H1 (cell line): ENCODE measurements at regions not wholly inside any gene's neighbourhood (a gene's known extent, or its start where the extent isn't known, plus 50 kb on each side); places are given as distances from the start of the nearest gene placed in this dataset.

ENCODE experiments used
- CTCF ChIA-PET: fragments of 300-600 bp; sonication (Branson Sonifier 250); formaldehyde crosslinking; loops from one replicate; lab custom pipeline; 2021; ENCODE audit not compliant: partially characterized antibody; lab: Charles Lee
- POLR2A ChIA-PET: fragments of 300-600 bp; sonication (Branson Sonifier 250); formaldehyde crosslinking; loops from one replicate; lab custom pipeline; 2021; ENCODE audit warnings: inconsistent platforms; ENCODE audit not compliant: partially characterized antibody; lab: Charles Lee
- DNase-seq, 2 experiments: peaks; one replicate each; pipeline versions ENCODE4 v3.0.0 to v3.0.0-alpha.2; 2010 to 2022; ENCODE audit warnings: low spot score in 2 of 2, low read depth in 1 of 2, mixed read lengths in 1 of 2
- FAIRE-seq: peaks from 2 replicates; lab custom pipeline; 2011; peaks lifted over from hg19 to GRCh38; lab: Jason Lieb, UNC
- H2AFZ ChIP-seq: 2 replicates; pipeline ENCODE4 v1.8.1; 2012; ENCODE audit warnings: low read length, inconsistent platforms
- H2AK5ac ChIP-seq: 2 replicates; pipeline ENCODE4 v1.6.1; 2013; ENCODE audit warnings: low read depth, low read length
- H2BK120ac ChIP-seq: replicated peaks from 2 replicates; pipeline ENCODE3; 2013; ENCODE audit warnings: low read depth, low read length, inconsistent platforms
- H2BK12ac ChIP-seq: 2 replicates; pipeline ENCODE4 v1.6.1; 2013; ENCODE audit warnings: low read depth, low read length
- H2BK15ac ChIP-seq: 2 replicates; pipeline ENCODE4 v1.6.1; 2013; ENCODE audit warnings: low read length
- H2BK20ac ChIP-seq: 2 replicates; pipeline ENCODE4 v1.6.1; 2013; ENCODE audit warnings: low read length
- H2BK5ac ChIP-seq: 2 replicates; pipeline ENCODE4 v1.6.1; 2013; ENCODE audit warnings: low read depth, low read length
- H3K14ac ChIP-seq: 2 replicates; pipeline ENCODE4 v1.6.1; 2013; ENCODE audit warnings: inconsistent platforms; ENCODE audit not compliant: insufficient read length
- H3K18ac ChIP-seq: 2 replicates; pipeline ENCODE4 v1.6.1; 2013; ENCODE audit warnings: low read length; ENCODE audit errors: extremely low read depth
- H3K23ac ChIP-seq: 2 replicates; pipeline ENCODE4 v1.6.1; 2013; ENCODE audit warnings: inconsistent platforms; ENCODE audit not compliant: insufficient read length
- H3K23me2 ChIP-seq: 2 replicates; pipeline ENCODE4 v1.6.1; 2013; ENCODE audit warnings: low read depth, low read length
- H3K27ac ChIP-seq: 2 replicates; pipeline ENCODE4 v1.6.1; 2011; ENCODE audit warnings: low read depth, low read length, inconsistent platforms
- H3K27me3 ChIP-seq, 4 experiments: replicated peaks in 1 of 4; 1 replicate in 1 of 4; 2 replicates in 3 of 4; pipeline versions ENCODE4 v1.6.1 to v1.8.1; 2011 to 2013; ENCODE audit warnings: low read length in 3 of 4, mild to moderate bottlenecking in 3 of 4, inconsistent platforms in 2 of 4, mixed read lengths in 2 of 4, moderate library complexity in 1 of 4; ENCODE audit not compliant: control insufficient read depth in 3 of 4, insufficient read depth in 3 of 4; ENCODE audit errors: extremely low read depth in 1 of 4
- H3K36me3 ChIP-seq, 4 experiments: 2 replicates each; pipeline versions ENCODE4 v1.6.1 to v1.8.1; 2011 to 2013; ENCODE audit warnings: mild to moderate bottlenecking in 4 of 4, low read length in 3 of 4, moderate library complexity in 2 of 4, control low read depth in 1 of 4, inconsistent platforms in 1 of 4; ENCODE audit not compliant: insufficient read depth in 4 of 4, control insufficient read depth in 2 of 4
- H3K4ac ChIP-seq: replicated peaks from 2 replicates; pipeline ENCODE3; 2013; ENCODE audit warnings: low read length, low read depth, mixed read lengths, inconsistent platforms; ENCODE audit not compliant: insufficient read length
- H3K4me1 ChIP-seq, 4 experiments: replicated peaks in 1 of 4; 1 replicate in 1 of 4; 2 replicates in 3 of 4; pipeline versions ENCODE4 v1.6.1 to v1.8.1; 2011 to 2013; ENCODE audit warnings: low read length in 3 of 4, inconsistent platforms in 2 of 4, mixed read lengths in 1 of 4; ENCODE audit not compliant: insufficient read depth in 4 of 4, control insufficient read depth in 3 of 4
- H3K4me2 ChIP-seq, 2 experiments: 2 replicates each; pipeline versions ENCODE4 v1.6.1 to v1.8.1; 2011 to 2013; ENCODE audit warnings: low read depth in 2 of 2, low read length in 2 of 2, control low read depth in 1 of 2, inconsistent platforms in 1 of 2, mild to moderate bottlenecking in 1 of 2; ENCODE audit not compliant: insufficient read depth in 1 of 2
- H3K4me3 ChIP-seq, 4 experiments: fragments of 200-600, 300-600 bp in 1 of 4; sonication (generic), shearing (Covaris generic), sonication (Bioruptor Twin) in 1 of 4; 2 replicates each; pipeline versions ENCODE4 v1.5.1 to v1.8.1; 2011 to 2016; ENCODE audit warnings: low read length in 4 of 4, low read depth in 3 of 4, control low read depth in 2 of 4, inconsistent platforms in 2 of 4, mild to moderate bottlenecking in 2 of 4, mixed read lengths in 1 of 4, moderate library complexity in 1 of 4; ENCODE audit not compliant: insufficient read depth in 2 of 4; ENCODE audit errors: extremely low read depth in 1 of 4
- H3K56ac ChIP-seq: replicated peaks from 2 replicates; pipeline ENCODE3; 2013; ENCODE audit warnings: low read depth, mild to moderate bottlenecking, mixed read lengths, low read length, inconsistent platforms; ENCODE audit not compliant: insufficient read length
- H3K79me1 ChIP-seq: 2 replicates; pipeline ENCODE4 v1.6.1; 2013; ENCODE audit warnings: low read depth, low read length, control low read depth
- H3K79me2 ChIP-seq, 2 experiments: 2 replicates each; pipeline versions ENCODE4 v1.6.1 to v1.8.1; 2012 to 2013; ENCODE audit warnings: low read length in 2 of 2, mild to moderate bottlenecking in 2 of 2, inconsistent platforms in 1 of 2; ENCODE audit not compliant: insufficient read depth in 2 of 2, control insufficient read depth in 1 of 2
- H3K9ac ChIP-seq, 4 experiments: replicated peaks in 1 of 4; 1 replicate in 1 of 4; 2 replicates in 3 of 4; pipeline versions ENCODE4 v1.6.1 to v1.8.1; 2011 to 2013; ENCODE audit warnings: low read depth in 3 of 4, low read length in 3 of 4, control low read depth in 2 of 4, mild to moderate bottlenecking in 2 of 4, moderate library complexity in 2 of 4, inconsistent platforms in 1 of 4; ENCODE audit errors: extremely low read depth in 1 of 4
- H3K9me3 ChIP-seq, 2 experiments: 2 replicates each; pipeline versions ENCODE4 v1.6.1 to v1.8.1; 2012 to 2013; ENCODE audit warnings: mild to moderate bottlenecking in 2 of 2, moderate library complexity in 2 of 2, control low read depth in 1 of 2, inconsistent platforms in 1 of 2, low read depth in 1 of 2, low read length in 1 of 2, mixed read lengths in 1 of 2; ENCODE audit not compliant: insufficient read depth in 2 of 2
- H4K20me1 ChIP-seq, 2 experiments: replicated peaks in 1 of 2; 2 replicates each; pipeline versions ENCODE3 to v1.8.1; 2011 to 2013; ENCODE audit warnings: inconsistent platforms in 2 of 2, low read length in 2 of 2, mild to moderate bottlenecking in 1 of 2; ENCODE audit not compliant: insufficient read depth in 2 of 2, control insufficient read depth in 1 of 2
- H4K5ac ChIP-seq: 2 replicates; pipeline ENCODE4 v1.6.1; 2013; ENCODE audit warnings: low read length, low read depth, mixed read lengths, inconsistent platforms; ENCODE audit not compliant: insufficient read length
- H4K8ac ChIP-seq: 2 replicates; pipeline ENCODE4 v1.8.0; 2013; ENCODE audit warnings: mild to moderate bottlenecking, moderate library complexity, low read length, inconsistent platforms; ENCODE audit not compliant: insufficient read depth; ENCODE audit errors: extremely low read depth
- H4K91ac ChIP-seq: replicated peaks from 2 replicates; pipeline ENCODE3; 2013; ENCODE audit warnings: low read length, mixed read lengths, inconsistent platforms; ENCODE audit not compliant: insufficient read length
- CBX5 ChIP-seq: fragments of 300-800, 300-1000 bp; sonication (generic); IDR thresholded peaks from 2 replicates; pipeline ENCODE4 v1.7.1; 2016; ENCODE audit warnings: antibody characterized with exemption, low read length, low read depth
- CEBPB ChIP-seq: IDR thresholded peaks from 2 replicates; pipeline ENCODE4 v1.6.1; 2012; ENCODE audit warnings: low read depth, low read length
- POU5F1 ChIP-seq: IDR thresholded peaks from 2 replicates; pipeline ENCODE4 v1.6.1; 2011; ENCODE audit warnings: low read depth, mild to moderate bottlenecking, low read length, moderate library complexity
- WGBS, 2 experiments: shearing (Covaris generic) in 1 of 2; methylation state at CpG; one replicate each; pipeline versions ENCODE4 v1.1.6 to v1.1.7; 2013 to 2015; ENCODE audit warnings: low lambda C conversion rate in 2 of 2, mixed read lengths in 2 of 2, inconsistent platforms in 1 of 2, low coverage in 1 of 2, missing lambda C conversion rate in 1 of 2; ENCODE audit not compliant: insufficient replicate concordance in 2 of 2, insufficient coverage in 1 of 2, insufficient read length in 1 of 2; ENCODE audit errors: extremely low coverage in 1 of 2, missing lambda C conversion rate in 1 of 2; 5-methylcytosine and 5-hydroxymethylcytosine counted together

DNA sequence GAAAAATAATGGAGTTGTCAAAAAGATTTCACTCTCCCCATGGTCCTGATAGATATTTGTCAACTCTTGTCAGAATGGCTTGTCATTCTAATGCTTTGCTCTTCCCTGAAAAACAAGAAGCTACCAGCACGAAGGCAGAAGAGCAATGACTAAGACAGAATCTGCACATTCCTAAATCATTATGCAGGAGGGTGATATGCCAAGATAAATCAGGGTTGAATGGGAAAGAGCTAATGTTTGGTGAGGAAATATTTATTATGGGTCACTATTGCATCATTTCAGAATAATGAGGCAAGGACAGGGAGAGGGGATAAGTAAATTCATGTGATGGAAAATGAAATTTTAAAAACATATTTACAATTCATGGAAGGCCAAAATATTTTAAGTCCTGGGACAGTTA lies 297.5 kb upstream of the XYLT1 start:
- Histone ChIP-seq H4K20me1 (no peaks in the 10 kb centered on the region), H3K27ac (no peak overlapping the region), H3K4me1 (no peaks in the 10 kb centered on the region), H2BK12ac (no peak overlapping the region), H3K18ac (no peak overlapping the region), H3K14ac (no peak overlapping the region), H3K27me3 (no peaks in the 10 kb centered on the region), H3K79me1 (no peaks in the 10 kb centered on the region), H3K36me3 (no peaks in the 10 kb centered on the region), H2BK120ac (no peak overlapping the region), H4K91ac (no peak overlapping the region), H2BK20ac (no peak overlapping the region), H4K5ac (no peak overlapping the region), H3K4me3 (no peak overlapping the region), H3K4me2 (no peak overlapping the region), H3K23me2 (no peaks in the 10 kb centered on the region), H4K8ac (no peak overlapping the region), H3K23ac (no peak overlapping the region), H3K9ac (no peak overlapping the region), H3K79me2 (no peaks in the 10 kb centered on the region), H2BK15ac (no peak overlapping the region), H3K9me3 (no peaks in the 10 kb centered on the region), H2BK5ac (no peak overlapping the region), H3K56ac (no peak overlapping the region), H2AFZ (no peak overlapping the region), H3K4ac (no peak overlapping the region), H2AK5ac (no peak overlapping the region)
- WGBS, 2 experiments = 13% methylated on average over 1 of the region's 1 CpG; no CpG with 5 or more reads in 1 of the 2 experiments
- CTCF ChIA-PET = interaction anchor here (0.7 kb wide), 1 partner anchor 84 kb away, joined by 3 read pairs; no protein-coding TSS in a partner anchor
- FAIRE-seq (peak; percentile 24), DNase-seq (no peak)
- POLR2A ChIA-PET = no interaction called here
- TF ChIP-seq CEBPB (peak; percentile 22; the same call in 1 of the 2 replicates), POU5F1 (no peak), CBX5 (no peak)
